HL-60 (cell line): ENCODE measurements at regions not wholly inside any gene's neighbourhood (a gene's known extent, or its start where the extent isn't known, plus 50 kb on each side); places are given as distances from the start of the nearest gene placed in this dataset.

Experiments
- CTCF ChIP-seq: IDR thresholded peaks from one replicate; pipeline ENCODE4 v1.5.1; 2011; ENCODE audit warnings: low read length, control low read depth, inconsistent platforms; ENCODE audit not compliant: insufficient read depth
- POLR2AphosphoS5 ChIP-seq: IDR thresholded peaks from 2 replicates; pipeline ENCODE4 v1.6.1; 2012; ENCODE audit warnings: low read depth
- REST ChIP-seq: IDR thresholded peaks from 2 replicates; pipeline ENCODE4 v1.6.1; 2012; ENCODE audit warnings: low read depth; ENCODE audit not compliant: insufficient replicate concordance

GRCh38 chr4:30838331-30838730, 118.2 kb downstream of the PCDH7 start:
- TF ChIP-seq CTCF (no peak), REST (no peak), POLR2AphosphoS5 (no peak)
